Body of pancreas (tissue), 4 donors: ENCODE measurements at regions not wholly inside any gene's neighbourhood (a gene's known extent, or its start where the extent isn't known, plus 50 kb on each side); places are given as distances from the start of the nearest gene placed in this dataset.

ENCODE experiments used
- CTCF ChIP-seq, 7 experiments: fragments of 450-650 bp in 4 of 7; fragments of 200-600 bp in 3 of 7; sonication (generic) in 3 of 7; IDR thresholded peaks; one replicate each; pipeline ENCODE4 v1.5.1; 2016 to 2019; ENCODE audit warnings: antibody characterized with exemption in 7 of 7
- POLR2A ChIP-seq, 3 donors: fragments of 450-650 bp; IDR thresholded peaks; one replicate each; pipeline ENCODE4 v1.6.1; 2016; ENCODE audit warnings: antibody characterized with exemption in 3 of 3, mild to moderate bottlenecking in 2 of 3

- TF ChIP-seq CTCF (IDR thresholded peaks at IDR 0.05) (no peak), POLR2A (IDR thresholded peaks at IDR 0.05) (no peak)
These were observed 255.3 kb upstream of the ID2 start for GRCh38 chr2:8426550-8426949.
